Breast epithelium (tissue), 3 donors: ENCODE measurements at regions not wholly inside any gene's neighbourhood (a gene's known extent, or its start where the extent isn't known, plus 50 kb on each side); places are given as distances from the start of the nearest gene placed in this dataset.
"Not testable (repeated sequence)": the region's sequence is repeated elsewhere in the genome, so short reads cannot be mapped to it uniquely, and the experiment has no call there.

ENCODE experiments used
- POLR2AphosphoS5 ChIP-seq, 3 donors: sonication (generic); formaldehyde crosslinking; IDR thresholded peaks; one replicate each; pipeline ENCODE4 v1.6.1; 2017; ENCODE audit warnings: antibody characterized with exemption in 3 of 3
- TF ChIP-seq, protein P1 (sequence below), 3 donors: fragments of 450-650 bp; IDR thresholded peaks; one replicate each; pipeline ENCODE4 v1.5.1; 2016 to 2017; ENCODE audit warnings: antibody characterized with exemption in 3 of 3, mild to moderate bottlenecking in 3 of 3, moderate library complexity in 3 of 3

DNA sequence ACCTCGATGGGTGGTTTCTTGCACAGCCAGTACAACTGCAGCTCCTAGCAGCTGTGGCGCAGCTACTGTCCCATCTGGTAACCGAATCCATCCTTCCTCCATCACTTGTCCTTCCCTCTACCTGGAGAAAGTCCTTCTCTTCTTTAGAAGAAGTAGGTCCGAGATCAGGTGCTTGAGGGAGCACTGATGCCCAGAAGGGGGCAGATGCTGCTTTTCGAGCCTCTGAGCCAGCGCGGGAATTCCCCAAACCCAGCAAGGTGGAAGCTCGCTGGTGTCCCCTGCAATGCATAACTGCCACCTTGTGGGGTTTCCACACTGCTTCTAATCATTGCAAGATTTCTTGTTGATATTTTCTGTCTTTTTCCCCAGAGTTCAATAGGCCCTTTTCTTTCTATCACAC lies 127.4 kb downstream of the ADRA2C start:
- TF ChIP-seq, protein P1, sequence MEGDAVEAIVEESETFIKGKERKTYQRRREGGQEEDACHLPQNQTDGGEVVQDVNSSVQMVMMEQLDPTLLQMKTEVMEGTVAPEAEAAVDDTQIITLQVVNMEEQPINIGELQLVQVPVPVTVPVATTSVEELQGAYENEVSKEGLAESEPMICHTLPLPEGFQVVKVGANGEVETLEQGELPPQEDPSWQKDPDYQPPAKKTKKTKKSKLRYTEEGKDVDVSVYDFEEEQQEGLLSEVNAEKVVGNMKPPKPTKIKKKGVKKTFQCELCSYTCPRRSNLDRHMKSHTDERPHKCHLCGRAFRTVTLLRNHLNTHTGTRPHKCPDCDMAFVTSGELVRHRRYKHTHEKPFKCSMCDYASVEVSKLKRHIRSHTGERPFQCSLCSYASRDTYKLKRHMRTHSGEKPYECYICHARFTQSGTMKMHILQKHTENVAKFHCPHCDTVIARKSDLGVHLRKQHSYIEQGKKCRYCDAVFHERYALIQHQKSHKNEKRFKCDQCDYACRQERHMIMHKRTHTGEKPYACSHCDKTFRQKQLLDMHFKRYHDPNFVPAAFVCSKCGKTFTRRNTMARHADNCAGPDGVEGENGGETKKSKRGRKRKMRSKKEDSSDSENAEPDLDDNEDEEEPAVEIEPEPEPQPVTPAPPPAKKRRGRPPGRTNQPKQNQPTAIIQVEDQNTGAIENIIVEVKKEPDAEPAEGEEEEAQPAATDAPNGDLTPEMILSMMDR (IDR thresholded peaks at IDR 0.05): not testable (repeated sequence)
- TF ChIP-seq POLR2AphosphoS5 (IDR thresholded peaks at IDR 0.05): not testable (repeated sequence)
